ENCODE measurements at regions not wholly inside any gene's neighbourhood (a gene's known extent, or its start where the extent isn't known, plus 50 kb on each side); places are given as distances from the start of the nearest gene placed in this dataset.

GRCh38 chr6:6406715-6407070 is 86.2 kb upstream of the F13A1 start:
- TF ChIP-seq CTCF (conservative IDR thresholded peaks at IDR 0.05) (no peak), ZFX (IDR thresholded peaks at IDR 0.05) (no peak)
